ENCODE measurements at regions not wholly inside any gene's neighbourhood (a gene's known extent, or its start where the extent isn't known, plus 50 kb on each side); places are given as distances from the start of the nearest gene placed in this dataset.

- TF ChIP-seq POLR2A (IDR thresholded peaks at IDR 0.05; ENCODE audit: extremely low read depth, insufficient read length) (no peak), CTCF (IDR thresholded peaks at IDR 0.05; ENCODE audit: low read depth, low read length) (no peak), MAX (IDR thresholded peaks at IDR 0.05; ENCODE audit: low read depth, low read length) (no peak), MYC (IDR thresholded peaks at IDR 0.05; ENCODE audit: low read depth, low read length) (no peak)
These were observed 67.6 kb upstream of the GNAZ start for GRCh38 chr22:23002612-23003180.
